ENCODE measurements at regions not wholly inside any gene's neighbourhood (a gene's known extent, or its start where the extent isn't known, plus 50 kb on each side); places are given as distances from the start of the nearest gene placed in this dataset.

- no peak overlapping the region for H3K27ac ChIP-seq
- DNase-seq (no peak), ATAC-seq (no peak)
- no peaks in the 10 kb centered on the region for H3K27me3 ChIP-seq
- no peaks in the 10 kb centered on the region for H3K9me3 ChIP-seq
- no peaks in the 10 kb centered on the region for H3K4me1 ChIP-seq
- TF ChIP-seq CTCF (IDR thresholded peaks at IDR 0.05): no peak
- intact Hi-C loops (cut with DNase I): no loop called here
- H3K36me3 ChIP-seq: no peaks in the 10 kb centered on the region
- no peak overlapping the region for H3K4me3 ChIP-seq
Observed at GRCh38 chr15:27646531-27646930, 452.6 kb downstream of the OCA2 start.

- no peaks in the 10 kb centered on the region for H3K27me3 ChIP-seq
- H3K9me3 ChIP-seq: no peaks in the 10 kb centered on the region
- no peak overlapping the region for H3K4me3 ChIP-seq
- ATAC-seq (no peak), DNase-seq (no peak)
- no peaks in the 10 kb centered on the region for H3K4me1 ChIP-seq
- intact Hi-C loops (cut with DNase I): no loop called here
- no peaks in the 10 kb centered on the region for H3K36me3 ChIP-seq
- TF ChIP-seq CTCF (IDR thresholded peaks at IDR 0.05): no peak
- H3K27ac ChIP-seq: no peak overlapping the region
Observed at GRCh38 chr15:27645672-27646071, 453.4 kb downstream of the OCA2 start.

GRCh38 chr15:27642981-27643380 lies 456.1 kb downstream of the OCA2 start:
- no peaks in the 10 kb centered on the region for H3K36me3 ChIP-seq
- intact Hi-C loops (cut with DNase I): no loop called here
- H3K9me3 ChIP-seq: no peaks in the 10 kb centered on the region
- no peaks in the 10 kb centered on the region for H3K4me1 ChIP-seq
- DNase-seq (no peak), ATAC-seq (no peak)
- no peak for TF ChIP-seq CTCF (IDR thresholded peaks at IDR 0.05)
- H3K4me3 ChIP-seq: no peak overlapping the region
- no peak overlapping the region for H3K27ac ChIP-seq
- H3K27me3 ChIP-seq: no peaks in the 10 kb centered on the region

GRCh38 chr15:27639595-27639994 lies 459.5 kb downstream of the OCA2 start:
- ATAC-seq (no peak), DNase-seq (no peak)
- no peaks in the 10 kb centered on the region for H3K9me3 ChIP-seq
- H3K4me1 ChIP-seq: no peaks in the 10 kb centered on the region
- H3K36me3 ChIP-seq: no peaks in the 10 kb centered on the region
- no peaks in the 10 kb centered on the region for H3K27me3 ChIP-seq
- H3K4me3 ChIP-seq: no peak overlapping the region
- no peak overlapping the region for H3K27ac ChIP-seq
- intact Hi-C loops (cut with DNase I): no loop called here
- no peak for TF ChIP-seq CTCF (IDR thresholded peaks at IDR 0.05)

- Histone ChIP-seq H3K4me3 (no peak overlapping the region), H3K27me3 (no peaks in the 10 kb centered on the region), H3K9me3 (no peaks in the 10 kb centered on the region), H3K4me1 (no peaks in the 10 kb centered on the region), H3K36me3 (no peaks in the 10 kb centered on the region), H3K27ac (no peak overlapping the region)
- TF ChIP-seq CTCF (IDR thresholded peaks at IDR 0.05): no peak
- ATAC-seq: peak; percentile 9
- intact Hi-C loops (cut with DNase I): no loop called here
- no peak for DNase-seq
Observed at GRCh38 chr15:27638958-27639357, 460.2 kb downstream of the OCA2 start.

GRCh38 chr15:27635916-27636315 lies 463.2 kb downstream of the OCA2 start:
- H3K4me1 ChIP-seq: no peaks in the 10 kb centered on the region
- ATAC-seq (no peak), DNase-seq (no peak)
- H3K4me3 ChIP-seq: no peak overlapping the region
- H3K27ac ChIP-seq: no peak overlapping the region
- no peaks in the 10 kb centered on the region for H3K27me3 ChIP-seq
- intact Hi-C loops (cut with DNase I): no loop called here
- TF ChIP-seq CTCF (IDR thresholded peaks at IDR 0.05): no peak
- H3K9me3 ChIP-seq: no peaks in the 10 kb centered on the region
- no peaks in the 10 kb centered on the region for H3K36me3 ChIP-seq

Data from upper lobe of right lung (tissue), 1 donor.